WTC11 (cell line): ENCODE measurements at regions not wholly inside any gene's neighbourhood (a gene's known extent, or its start where the extent isn't known, plus 50 kb on each side); places are given as distances from the start of the nearest gene placed in this dataset.

Source experiments
- ATAC-seq: fragments of 200-7000 bp; cut with Tn5 transposase; 2 replicates; pipeline ENCODE4 v1.10.0; 2021; ENCODE audit warnings: mild to moderate bottlenecking, moderate library complexity
- CTCF ChIA-PET: fragments of 300-600 bp; sonication (Branson Sonifier 250); formaldehyde crosslinking; loops from one replicate; lab custom pipeline; 2021; ENCODE audit warnings: antibody characterized with exemption; lab: Charles Lee
- POLR2A ChIA-PET: fragments of 350-600 bp; sonication (Branson Sonifier 250); formaldehyde crosslinking; loops from one replicate; lab custom pipeline; 2021; ENCODE audit warnings: antibody characterized with exemption; lab: Charles Lee
- DNase-seq: peaks from one replicate; pipeline ENCODE4 v3.0.0; 2021; ENCODE audit warnings: low spot score
- H3K27ac Mint-ChIP-seq: 2 replicates; pipeline ENCODE4 v1.8.0; 2021; ENCODE audit warnings: mixed read lengths
- H3K27me3 Mint-ChIP-seq: 2 replicates; pipeline ENCODE4 v1.8.0; 2021; ENCODE audit warnings: low read depth, mild to moderate bottlenecking, moderate library complexity, mixed read lengths
- H3K36me3 Mint-ChIP-seq: 2 replicates; pipeline ENCODE4 v1.8.0; 2021; ENCODE audit warnings: mixed read lengths
- H3K4me1 Mint-ChIP-seq: 2 replicates; pipeline ENCODE4 v1.8.0; 2022; ENCODE audit warnings: mixed read lengths
- H3K4me3 Mint-ChIP-seq: 2 replicates; pipeline ENCODE4 v1.8.0; 2021; ENCODE audit warnings: mild to moderate bottlenecking, moderate library complexity, mixed read lengths
- H3K9me3 Mint-ChIP-seq: 2 replicates; pipeline ENCODE4 v1.8.0; 2021; ENCODE audit warnings: mixed read lengths
- ATF1 ChIP-seq: sonication (generic); formaldehyde crosslinking; IDR thresholded peaks from 2 replicates; pipeline ENCODE4 v1.8.1; 2023; ENCODE audit warnings: mild to moderate bottlenecking, moderate library complexity, missing genetic modification reagents
- ATF3 ChIP-seq: sonication (generic); formaldehyde crosslinking; conservative IDR thresholded peaks from 2 replicates; pipeline ENCODE4 v1.8.1; 2022; ENCODE audit warnings: mild to moderate bottlenecking, missing genetic modification reagents
- ATF6 ChIP-seq: sonication (generic); formaldehyde crosslinking; IDR thresholded peaks from 2 replicates; pipeline ENCODE4 v1.8.1; 2023; ENCODE audit warnings: mild to moderate bottlenecking, missing genetic modification reagents
- E2F1 ChIP-seq: sonication (generic); formaldehyde crosslinking; IDR thresholded peaks from 2 replicates; pipeline ENCODE4 v1.8.0; 2022; ENCODE audit warnings: mild to moderate bottlenecking, missing genetic modification reagents
- E2F4 ChIP-seq: sonication (generic); formaldehyde crosslinking; IDR thresholded peaks from 2 replicates; pipeline ENCODE4 v1.8.1; 2022; ENCODE audit warnings: low read depth, mild to moderate bottlenecking, moderate library complexity, missing genetic modification reagents, borderline replicate concordance
- HMGA2 ChIP-seq: fragments of 250-450 bp; sonication (Bioruptor Pico); IDR thresholded peaks from 2 replicates; pipeline ENCODE4 v1.4.0; 2021; ENCODE audit warnings: mild to moderate bottlenecking, moderate library complexity
- IRF1 ChIP-seq: sonication (generic); formaldehyde crosslinking; IDR thresholded peaks from 2 replicates; pipeline ENCODE4 v1.8.0; 2023; ENCODE audit warnings: missing genetic modification reagents
- JUN ChIP-seq: sonication (generic); formaldehyde crosslinking; IDR thresholded peaks from 2 replicates; pipeline ENCODE4 v1.8.0; 2023; ENCODE audit warnings: mild to moderate bottlenecking, missing genetic modification reagents
- NFYB ChIP-seq: sonication (generic); formaldehyde crosslinking; conservative IDR thresholded peaks from 2 replicates; pipeline ENCODE4 v1.8.0; 2022; ENCODE audit warnings: low read depth, missing genetic modification reagents
- NR2C2 ChIP-seq: sonication (generic); formaldehyde crosslinking; IDR thresholded peaks from 2 replicates; pipeline ENCODE4 v1.8.0; 2022; ENCODE audit warnings: mild to moderate bottlenecking, missing genetic modification reagents
- OVOL2 ChIP-seq: fragments of 250-450 bp; sonication (Bioruptor Pico); IDR thresholded peaks from 2 replicates; pipeline ENCODE4 v1.9.0; 2021; ENCODE audit warnings: mild to moderate bottlenecking, borderline replicate concordance
- PRDM15 ChIP-seq: sonication (generic); formaldehyde crosslinking; IDR thresholded peaks from 2 replicates; pipeline ENCODE4 v1.8.0; 2022; ENCODE audit warnings: missing genetic modification reagents
- PREB ChIP-seq: sonication (generic); formaldehyde crosslinking; IDR thresholded peaks from 2 replicates; pipeline ENCODE4 v1.8.1; 2022; ENCODE audit warnings: mild to moderate bottlenecking, missing genetic modification reagents, moderate library complexity, borderline replicate concordance
- TCF7 ChIP-seq: sonication (generic); formaldehyde crosslinking; IDR thresholded peaks from 2 replicates; pipeline ENCODE4 v1.8.0; 2022; ENCODE audit warnings: mild to moderate bottlenecking, low read depth, missing genetic modification reagents, moderate library complexity
- TEAD1 ChIP-seq: sonication (generic); formaldehyde crosslinking; IDR thresholded peaks from 2 replicates; pipeline ENCODE4 v1.8.0; 2022; ENCODE audit warnings: mild to moderate bottlenecking, missing genetic modification reagents
- ZNF232 ChIP-seq: sonication (generic); formaldehyde crosslinking; IDR thresholded peaks from 2 replicates; pipeline ENCODE4 v1.8.0; 2022; ENCODE audit warnings: mild to moderate bottlenecking, missing genetic modification reagents
- ZNF512 ChIP-seq: sonication (generic); formaldehyde crosslinking; IDR thresholded peaks from 2 replicates; pipeline ENCODE4 v1.8.1; 2022; ENCODE audit warnings: missing genetic modification reagents, borderline replicate concordance
- TF ChIP-seq, protein P1 (sequence below): fragments of 250-450 bp; sonication (Bioruptor Pico); IDR thresholded peaks from 2 replicates; pipeline ENCODE4 v2.1.2; 2022; ENCODE audit warnings: mild to moderate bottlenecking, moderate library complexity

DNA sequence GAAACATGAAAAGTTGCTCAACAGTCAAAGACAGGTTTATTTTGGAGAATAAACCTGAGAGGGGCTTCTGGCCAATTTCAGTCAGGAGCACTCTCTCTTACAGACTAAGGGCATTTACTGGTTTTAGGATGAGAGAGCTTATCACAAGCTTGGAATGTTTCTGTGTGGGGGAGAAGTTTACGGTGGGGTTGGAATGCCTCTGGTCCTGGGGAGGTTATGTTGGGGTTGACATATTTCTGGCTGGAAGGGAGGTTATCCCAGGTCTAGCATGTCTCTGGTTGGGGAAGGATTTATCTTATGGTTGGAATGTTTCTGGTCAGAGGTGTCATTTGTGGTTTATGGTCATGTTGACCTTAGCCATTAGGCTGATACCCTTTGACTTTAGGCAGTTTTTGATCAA, 1867.3 kb downstream of the EFNA5 start (continued):
- no peak for TF ChIP-seq E2F1 (CRISPR knock-in tag)

DNA sequence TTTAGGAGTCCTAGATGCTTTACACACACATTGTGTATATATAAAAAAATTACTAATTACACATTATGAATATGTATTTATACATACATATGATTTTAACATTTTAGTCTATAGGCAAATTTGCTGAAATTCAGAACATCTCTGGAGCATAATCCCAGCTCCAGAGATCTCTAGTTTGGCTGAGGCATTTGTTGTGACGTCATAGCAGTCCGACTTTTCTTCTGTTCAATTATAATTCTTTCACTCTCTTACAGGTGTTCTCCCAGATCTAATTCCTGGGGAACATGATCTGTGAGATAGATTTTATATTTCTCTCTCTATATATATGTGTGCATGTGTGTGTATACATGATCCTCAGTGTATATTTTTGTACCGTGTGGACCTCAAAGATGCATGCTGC, 1876.2 kb downstream of the EFNA5 start:
- no peak for DNase-seq
- no peaks in the 10 kb centered on the region for H3K27me3 Mint-ChIP-seq
- TF ChIP-seq PREB (CRISPR knock-in tag) (no peak), ZNF512 (no peak), HMGA2 (CRISPR knock-in tag) (no peak), PRDM15 (CRISPR knock-in tag) (no peak)
- TF ChIP-seq, protein P1, sequence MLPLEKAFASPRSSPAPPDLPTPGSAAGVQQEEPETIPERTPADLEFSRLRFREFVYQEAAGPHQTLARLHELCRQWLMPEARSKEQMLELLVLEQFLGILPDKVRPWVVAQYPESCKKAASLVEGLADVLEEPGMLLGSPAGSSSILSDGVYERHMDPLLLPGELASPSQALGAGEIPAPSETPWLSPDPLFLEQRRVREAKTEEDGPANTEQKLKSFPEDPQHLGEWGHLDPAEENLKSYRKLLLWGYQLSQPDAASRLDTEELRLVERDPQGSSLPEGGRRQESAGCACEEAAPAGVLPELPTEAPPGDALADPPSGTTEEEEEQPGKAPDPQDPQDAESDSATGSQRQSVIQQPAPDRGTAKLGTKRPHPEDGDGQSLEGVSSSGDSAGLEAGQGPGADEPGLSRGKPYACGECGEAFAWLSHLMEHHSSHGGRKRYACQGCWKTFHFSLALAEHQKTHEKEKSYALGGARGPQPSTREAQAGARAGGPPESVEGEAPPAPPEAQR (CRISPR knock-in tag): no peak
- ChIA-PET CTCF (no interaction called here), POLR2A (no interaction called here)
- no peak for ATAC-seq
- H3K27ac Mint-ChIP-seq: no peak overlapping the region
- H3K36me3 Mint-ChIP-seq: no peaks in the 10 kb centered on the region
- no peaks in the 10 kb centered on the region for H3K9me3 Mint-ChIP-seq
- H3K4me1 Mint-ChIP-seq: peaks cover 8% of the 10 kb centered on the region
- no peak overlapping the region for H3K4me3 Mint-ChIP-seq

GRCh38 chr5:105789246-105789645, 1881.5 kb downstream of the EFNA5 start:
- Mint-ChIP-seq H3K27ac (no peak overlapping the region), H3K36me3 (no peaks in the 10 kb centered on the region), H3K27me3 (no peaks in the 10 kb centered on the region), H3K4me1 (no peaks in the 10 kb centered on the region), H3K4me3 (no peak overlapping the region), H3K9me3 (no peaks in the 10 kb centered on the region)
- ChIA-PET CTCF (no interaction called here), POLR2A (no interaction called here)
- ATAC-seq (no peak), DNase-seq (no peak)
- TF ChIP-seq ATF1 (CRISPR knock-in tag) (no peak), NFYB (CRISPR knock-in tag) (no peak), E2F4 (CRISPR knock-in tag) (no peak), TCF7 (CRISPR knock-in tag) (no peak), ATF3 (CRISPR knock-in tag) (no peak), NR2C2 (no peak), JUN (CRISPR knock-in tag) (no peak), ZNF232 (CRISPR knock-in tag) (no peak), OVOL2 (CRISPR knock-in tag) (no peak), ATF6 (CRISPR knock-in tag) (no peak), TEAD1 (CRISPR knock-in tag) (no peak), IRF1 (no peak)
